HCT116 (cell line): ENCODE measurements at regions not wholly inside any gene's neighbourhood (a gene's known extent, or its start where the extent isn't known, plus 50 kb on each side); places are given as distances from the start of the nearest gene placed in this dataset.

ENCODE experiments used
- ATAC-seq: fragments of 200-7000 bp; cut with Tn5 transposase; 2 replicates; pipeline ENCODE4 v1.9.1; 2020; ENCODE audit warnings: mild to moderate bottlenecking, moderate library complexity
- BruUV-seq: library from RNA; stranded (reverse); fragments of 400-500 nt; replicated peaks from 2 replicates; lab custom pipeline; 2021; lab: Mats Ljungman, UMichigan
- CTCF ChIA-PET: fragments of 300-600 bp; sonication (Branson Sonifier 250); formaldehyde crosslinking; loops from one replicate; lab custom pipeline; 2021; ENCODE audit warnings: antibody characterized with exemption; lab: Charles Lee
- POLR2A ChIA-PET: fragments of 300-600, 350-600 bp; sonication (Branson Sonifier 250); formaldehyde crosslinking; loops from one replicate; lab custom pipeline; 2021; ENCODE audit warnings: antibody characterized with exemption; lab: Charles Lee
- RAD21 ChIA-PET, 2 experiments: fragments of 300-600 bp; sonication (Branson Sonifier 250); formaldehyde crosslinking; loops; one replicate each; lab custom pipeline; 2023; ENCODE audit warnings: low total read pairs in 2 of 2; ENCODE audit not compliant: uncharacterized antibody in 2 of 2, unreplicated experiment in 2 of 2, low non-redundant PET in 1 of 2; lab: Charles Lee
- DNase-seq: peaks from one replicate; pipeline ENCODE4 v3.0.0-alpha.2; 2010; ENCODE audit warnings: low read depth, low spot score
- H2AFZ ChIP-seq: fragments of 200-600 bp; shearing (Covaris generic), sonication (generic); 2 replicates; pipeline ENCODE4 v1.6.1; 2017; ENCODE audit warnings: low read depth, mixed run types, mixed read lengths, antibody characterized with exemption, low read length; ENCODE audit not compliant: poor library complexity, severe bottlenecking
- H3K27ac ChIP-seq: 2 replicates; pipeline ENCODE4 v1.5.1; 2012; ENCODE audit warnings: low read depth, low read length
- H3K27me3 ChIP-seq: fragments of 200-600 bp; sonication (generic); 2 replicates; pipeline ENCODE4 v1.6.1; 2016; ENCODE audit warnings: mixed run types, low read length, mixed read lengths; ENCODE audit not compliant: insufficient read depth
- H3K36me3 ChIP-seq, 2 experiments: fragments of 200-500 bp in 1 of 2; fragments of 200-600 bp in 1 of 2; sonication (Bioruptor generic) in 1 of 2; sonication (generic) in 1 of 2; 2 replicates each; pipeline versions ENCODE4 v1.5.1 to v1.6.1; 2014 to 2016; ENCODE audit warnings: low read length in 2 of 2, inconsistent platforms in 1 of 2, mixed read lengths in 1 of 2, mixed run types in 1 of 2; ENCODE audit not compliant: insufficient read depth in 2 of 2, control insufficient read depth in 1 of 2
- H3K4me1 ChIP-seq, 2 experiments: fragments of 200-600 bp in 1 of 2; sonication (generic) in 1 of 2; 2 replicates each; pipeline versions ENCODE4 v1.5.1 to v1.6.1; 2012 to 2017; ENCODE audit warnings: low read length in 2 of 2, inconsistent platforms in 1 of 2, mild to moderate bottlenecking in 1 of 2, mixed read lengths in 1 of 2, mixed run types in 1 of 2, moderate library complexity in 1 of 2; ENCODE audit not compliant: insufficient read depth in 2 of 2, control insufficient read depth in 1 of 2
- H3K4me2 ChIP-seq: fragments of 200-600 bp; sonication (generic); 2 replicates; pipeline ENCODE4 v1.6.1; 2017; ENCODE audit warnings: mixed run types, low read length, mixed read lengths
- H3K4me3 ChIP-seq, 2 experiments: fragments of 200-600 bp in 1 of 2; sonication (generic) in 1 of 2; replicated peaks in 1 of 2; 2 replicates each; pipeline ENCODE4 v1.5.1; 2011 to 2016; ENCODE audit warnings: low read length in 2 of 2, control low read depth in 1 of 2, low read depth in 1 of 2, mild to moderate bottlenecking in 1 of 2, mixed read lengths in 1 of 2, mixed run types in 1 of 2
- H3K79me2 ChIP-seq: fragments of 200-600 bp; sonication (generic); 2 replicates; pipeline ENCODE4 v1.6.1; 2017; ENCODE audit warnings: mild to moderate bottlenecking, mixed run types, low read length, moderate library complexity, mixed read lengths; ENCODE audit not compliant: insufficient read depth
- H3K9ac ChIP-seq: fragments of 200-600 bp; sonication (generic); 2 replicates; pipeline ENCODE4 v1.6.1; 2016; ENCODE audit warnings: low read length, mixed read lengths
- H3K9me2 ChIP-seq: fragments of 200-600 bp; sonication (generic), shearing (Covaris generic); 2 replicates; pipeline ENCODE4 v1.6.1; 2017; ENCODE audit warnings: mixed run types, mild to moderate bottlenecking, moderate library complexity; ENCODE audit not compliant: insufficient read depth
- H3K9me3 ChIP-seq, 2 experiments: fragments of 200-500 bp in 1 of 2; fragments of 200-600 bp in 1 of 2; sonication (Bioruptor generic) in 1 of 2; sonication (generic) in 1 of 2; 2 replicates each; pipeline ENCODE4 v1.6.1; 2014 to 2017; ENCODE audit warnings: low read length in 2 of 2, mixed read lengths in 2 of 2, inconsistent platforms in 1 of 2, low read depth in 1 of 2, mild to moderate bottlenecking in 1 of 2, mixed run types in 1 of 2, moderate library complexity in 1 of 2; ENCODE audit not compliant: control insufficient read depth in 1 of 2, insufficient read depth in 1 of 2
- H4K20me1 ChIP-seq: fragments of 200-600 bp; sonication (generic), shearing (Covaris generic); 2 replicates; pipeline ENCODE4 v1.6.1; 2017; ENCODE audit warnings: mixed run types, mild to moderate bottlenecking, moderate library complexity; ENCODE audit not compliant: insufficient read depth
- ATF3 ChIP-seq: IDR thresholded peaks from 2 replicates; pipeline ENCODE4 v1.6.1; 2012
- CEBPB ChIP-seq: IDR thresholded peaks from 2 replicates; pipeline ENCODE4 v1.6.1; 2012; ENCODE audit warnings: low read depth
- EZH2 ChIP-seq: fragments of 200-600 bp; sonication (generic); IDR thresholded peaks from 2 replicates; pipeline ENCODE4 v1.6.1; 2017; ENCODE audit warnings: antibody characterized with exemption, mixed run types
- EZH2phosphoT487 ChIP-seq: fragments of 200-600 bp; IDR thresholded peaks from 2 replicates; pipeline ENCODE4 v1.6.1; 2018; ENCODE audit warnings: antibody characterized with exemption, borderline replicate concordance
- MAX ChIP-seq: IDR thresholded peaks from 2 replicates; pipeline ENCODE4 v1.6.1; 2012
- POLR2AphosphoS5 ChIP-seq: IDR thresholded peaks from 2 replicates; pipeline ENCODE4 v1.6.1; 2011; ENCODE audit warnings: mild to moderate bottlenecking, low read depth, low read length, moderate library complexity
- RAD21 ChIP-seq: IDR thresholded peaks from 2 replicates; pipeline ENCODE4 v1.6.1; 2012; ENCODE audit warnings: low read depth, mild to moderate bottlenecking
- SRF ChIP-seq: IDR thresholded peaks from 2 replicates; pipeline ENCODE4 v1.6.1; 2012; ENCODE audit warnings: low read depth
- TCF7L2 ChIP-seq: IDR thresholded peaks from 2 replicates; pipeline ENCODE4 v1.7.0; 2011; ENCODE audit warnings: borderline replicate concordance, inconsistent platforms; ENCODE audit not compliant: insufficient read depth, insufficient read length; ENCODE audit errors: extremely low read depth
- YY1 ChIP-seq: IDR thresholded peaks from 2 replicates; pipeline ENCODE4 v1.6.1; 2011; ENCODE audit warnings: low read length, low read depth, moderate library complexity, mild to moderate bottlenecking; ENCODE audit not compliant: insufficient replicate concordance; ENCODE audit errors: extremely low read depth
- intact Hi-C: fragments of 100-400 bp; cut with micrococcal nuclease; formaldehyde crosslinking; loops from 2 replicates; pipeline ENCODE4 v1.10.0; 2022
- TF ChIP-seq, protein P1 (sequence below): IDR thresholded peaks from 2 replicates; pipeline ENCODE4 v1.6.1; 2012; ENCODE audit warnings: low read depth
- TF ChIP-seq, protein P2 (sequence below), 3 experiments: fragments of 200-600 bp in 1 of 3; sonication (generic) in 1 of 3; IDR thresholded peaks in 2 of 3; conservative IDR thresholded peaks in 1 of 3; 2 replicates each; pipeline ENCODE4 v1.5.1; 2012 to 2017; ENCODE audit warnings: low read depth in 2 of 3, low read length in 2 of 3, antibody characterized with exemption in 1 of 3, borderline replicate concordance in 1 of 3, control low read depth in 1 of 3, mild to moderate bottlenecking in 1 of 3, mixed read lengths in 1 of 3, mixed run types in 1 of 3, moderate library complexity in 1 of 3; ENCODE audit not compliant: insufficient read depth in 1 of 3

- TF ChIP-seq, protein P1, sequence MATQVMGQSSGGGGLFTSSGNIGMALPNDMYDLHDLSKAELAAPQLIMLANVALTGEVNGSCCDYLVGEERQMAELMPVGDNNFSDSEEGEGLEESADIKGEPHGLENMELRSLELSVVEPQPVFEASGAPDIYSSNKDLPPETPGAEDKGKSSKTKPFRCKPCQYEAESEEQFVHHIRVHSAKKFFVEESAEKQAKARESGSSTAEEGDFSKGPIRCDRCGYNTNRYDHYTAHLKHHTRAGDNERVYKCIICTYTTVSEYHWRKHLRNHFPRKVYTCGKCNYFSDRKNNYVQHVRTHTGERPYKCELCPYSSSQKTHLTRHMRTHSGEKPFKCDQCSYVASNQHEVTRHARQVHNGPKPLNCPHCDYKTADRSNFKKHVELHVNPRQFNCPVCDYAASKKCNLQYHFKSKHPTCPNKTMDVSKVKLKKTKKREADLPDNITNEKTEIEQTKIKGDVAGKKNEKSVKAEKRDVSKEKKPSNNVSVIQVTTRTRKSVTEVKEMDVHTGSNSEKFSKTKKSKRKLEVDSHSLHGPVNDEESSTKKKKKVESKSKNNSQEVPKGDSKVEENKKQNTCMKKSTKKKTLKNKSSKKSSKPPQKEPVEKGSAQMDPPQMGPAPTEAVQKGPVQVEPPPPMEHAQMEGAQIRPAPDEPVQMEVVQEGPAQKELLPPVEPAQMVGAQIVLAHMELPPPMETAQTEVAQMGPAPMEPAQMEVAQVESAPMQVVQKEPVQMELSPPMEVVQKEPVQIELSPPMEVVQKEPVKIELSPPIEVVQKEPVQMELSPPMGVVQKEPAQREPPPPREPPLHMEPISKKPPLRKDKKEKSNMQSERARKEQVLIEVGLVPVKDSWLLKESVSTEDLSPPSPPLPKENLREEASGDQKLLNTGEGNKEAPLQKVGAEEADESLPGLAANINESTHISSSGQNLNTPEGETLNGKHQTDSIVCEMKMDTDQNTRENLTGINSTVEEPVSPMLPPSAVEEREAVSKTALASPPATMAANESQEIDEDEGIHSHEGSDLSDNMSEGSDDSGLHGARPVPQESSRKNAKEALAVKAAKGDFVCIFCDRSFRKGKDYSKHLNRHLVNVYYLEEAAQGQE = no peak
- TF ChIP-seq SRF (no peak), EZH2phosphoT487 (no peak), MAX (no peak), ATF3 (no peak)
Observed at GRCh38 chr2:136282251-136282650, 164.3 kb upstream of the CXCR4 start (continued).

DNA sequence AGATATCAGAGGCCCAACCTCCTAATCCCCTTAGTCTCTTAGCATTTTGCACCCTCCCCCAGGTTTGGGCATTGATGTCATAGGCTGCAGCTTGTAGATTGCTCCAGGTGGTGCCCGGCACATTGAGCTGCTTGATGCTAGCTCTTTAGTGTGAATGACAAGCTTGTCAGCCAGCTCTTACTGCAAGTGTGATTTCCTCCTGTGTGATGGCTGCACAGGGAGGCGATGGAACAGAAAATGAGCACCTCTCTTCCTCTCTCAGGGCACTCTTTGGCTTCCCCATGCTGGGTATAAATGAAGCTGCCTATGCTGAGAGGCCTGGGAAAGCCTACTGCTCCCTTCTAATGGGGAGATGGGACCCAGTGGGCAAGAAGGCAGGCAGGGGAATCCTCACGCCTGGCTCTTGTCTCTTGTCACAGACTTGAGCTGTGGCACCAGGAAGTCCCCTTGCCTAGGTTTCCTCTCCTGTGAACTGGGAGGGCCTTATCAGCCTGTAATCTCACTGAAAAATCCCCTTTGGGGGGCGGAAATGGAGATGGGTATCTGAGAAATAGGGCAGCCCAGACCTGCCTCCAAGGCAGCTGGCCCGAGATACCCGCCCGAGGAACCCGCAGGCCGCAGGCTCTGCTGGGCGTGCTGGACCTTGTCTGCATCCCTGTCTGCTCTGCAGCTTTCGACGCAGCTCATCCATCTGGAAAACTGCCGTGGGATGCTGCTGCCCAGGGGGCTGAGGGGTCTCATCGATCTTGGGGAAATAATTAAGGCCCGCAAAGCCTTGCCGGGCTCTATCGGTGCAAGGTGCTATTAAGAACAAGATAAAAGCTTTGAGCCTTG is 163.5 kb upstream of the CXCR4 start:
- CTCF ChIA-PET = no interaction called here
- RAD21 ChIA-PET = no interaction called here
- peaks cover 0 to 3% of the 10 kb centered on the region in 2 experiments; a peak in 1 of 4 replicates for H3K4me1 ChIP-seq
- no peak overlapping the region for H2AFZ ChIP-seq
- intact Hi-C loops = no loop called here
- H3K4me2 ChIP-seq = no peak overlapping the region
- no peaks in the 10 kb centered on the region for H4K20me1 ChIP-seq
- H3K9me2 ChIP-seq = no peaks in the 10 kb centered on the region
- no peaks in the 10 kb centered on the region for H3K79me2 ChIP-seq
- no peaks in the 10 kb centered on the region for H3K9me3 ChIP-seq
- DNase-seq (no peak), ATAC-seq (no peak)
- no peak overlapping the region for H3K9ac ChIP-seq
- no TSS peak for BruUV-seq
- no peak overlapping the region for H3K4me3 ChIP-seq
- POLR2A ChIA-PET = no interaction called here
- no peaks in the 10 kb centered on the region for H3K27me3 ChIP-seq
- no peak overlapping the region for H3K27ac ChIP-seq
- no peaks in the 10 kb centered on the region for H3K36me3 ChIP-seq
- TF ChIP-seq EZH2phosphoT487 (no peak), RAD21 (no peak), ATF3 (no peak), EZH2 (no peak), TCF7L2 (no peak), YY1 (no peak), CEBPB (no peak), POLR2AphosphoS5 (no peak)
- TF ChIP-seq, protein P1 = no peak
- TF ChIP-seq, protein P2, sequence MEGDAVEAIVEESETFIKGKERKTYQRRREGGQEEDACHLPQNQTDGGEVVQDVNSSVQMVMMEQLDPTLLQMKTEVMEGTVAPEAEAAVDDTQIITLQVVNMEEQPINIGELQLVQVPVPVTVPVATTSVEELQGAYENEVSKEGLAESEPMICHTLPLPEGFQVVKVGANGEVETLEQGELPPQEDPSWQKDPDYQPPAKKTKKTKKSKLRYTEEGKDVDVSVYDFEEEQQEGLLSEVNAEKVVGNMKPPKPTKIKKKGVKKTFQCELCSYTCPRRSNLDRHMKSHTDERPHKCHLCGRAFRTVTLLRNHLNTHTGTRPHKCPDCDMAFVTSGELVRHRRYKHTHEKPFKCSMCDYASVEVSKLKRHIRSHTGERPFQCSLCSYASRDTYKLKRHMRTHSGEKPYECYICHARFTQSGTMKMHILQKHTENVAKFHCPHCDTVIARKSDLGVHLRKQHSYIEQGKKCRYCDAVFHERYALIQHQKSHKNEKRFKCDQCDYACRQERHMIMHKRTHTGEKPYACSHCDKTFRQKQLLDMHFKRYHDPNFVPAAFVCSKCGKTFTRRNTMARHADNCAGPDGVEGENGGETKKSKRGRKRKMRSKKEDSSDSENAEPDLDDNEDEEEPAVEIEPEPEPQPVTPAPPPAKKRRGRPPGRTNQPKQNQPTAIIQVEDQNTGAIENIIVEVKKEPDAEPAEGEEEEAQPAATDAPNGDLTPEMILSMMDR (IDR thresholded peaks at IDR 0.05 in 2 of 3, conservative IDR thresholded peaks at IDR 0.05 in 1 of 3; ENCODE audit: borderline replicate concordance in 1 of 3, insufficient read depth in 1 of 3, low read depth in 2 of 3, low read length in 2 of 3) = no peak
